Activated CD4-positive, alpha-beta T cell treated with anti-CD3 and anti-CD28 coated beads for 36 hours (primary cell): ENCODE measurements at regions not wholly inside any gene's neighbourhood (a gene's known extent, or its start where the extent isn't known, plus 50 kb on each side); places are given as distances from the start of the nearest gene placed in this dataset.
"Not testable (repeated sequence)": the region's sequence is repeated elsewhere in the genome, so short reads cannot be mapped to it uniquely, and the experiment has no call there.

ENCODE experiments used
- ATAC-seq: fragments of 200-7000 bp; cut with Tn5 transposase; one replicate; pipeline ENCODE4 v1.10.0; 2021; ENCODE audit warnings: mild to moderate bottlenecking, moderate library complexity
- CTCF ChIA-PET: fragments of 350-600 bp; sonication (Branson Sonifier 250); formaldehyde crosslinking; loops from one replicate; lab custom pipeline; 2021; ENCODE audit warnings: antibody characterized with exemption; lab: Charles Lee
- POLR2A ChIA-PET: fragments of 350-600 bp; sonication (Branson Sonifier 250); formaldehyde crosslinking; loops from one replicate; lab custom pipeline; 2021; ENCODE audit warnings: antibody characterized with exemption, inconsistent platforms; lab: Charles Lee
- DNase-seq: peaks from one replicate; pipeline ENCODE4 v3.0.0-alpha.2; 2020
- H3K27ac Mint-ChIP-seq: one replicate; pipeline ENCODE4 v1.8.0; 2021; ENCODE audit warnings: mixed read lengths
- H3K27me3 Mint-ChIP-seq: one replicate; pipeline ENCODE4 v1.8.0; 2021; ENCODE audit warnings: mixed read lengths
- H3K36me3 Mint-ChIP-seq: one replicate; pipeline ENCODE4 v1.8.0; 2021; ENCODE audit warnings: low read depth, mixed read lengths
- H3K4me1 Mint-ChIP-seq: one replicate; pipeline ENCODE4 v1.8.0; 2021; ENCODE audit warnings: mixed read lengths
- H3K4me3 Mint-ChIP-seq: one replicate; pipeline ENCODE4 v1.8.0; 2021; ENCODE audit warnings: mild to moderate bottlenecking, moderate library complexity, mixed read lengths
- H3K9me3 Mint-ChIP-seq: one replicate; pipeline ENCODE4 v1.8.0; 2021; ENCODE audit warnings: low read depth, mixed read lengths
- intact Hi-C, 2 experiments: fragments of 100-400 bp; cut with DNase I in 1 of 2; cut with micrococcal nuclease in 1 of 2; formaldehyde crosslinking; loops; one replicate each; pipeline versions ENCODE4 v1.14.2 to v1.15.1; 2022 to 2024; cut with DNase I, micrococcal nuclease

GRCh38 chr5:34331928-34332454, 289.0 kb upstream of the C1QTNF3 start:
- H3K9me3 Mint-ChIP-seq, CTCF ChIA-PET, DNase-seq, H3K27me3 Mint-ChIP-seq, H3K36me3 Mint-ChIP-seq, intact Hi-C loops, ATAC-seq, H3K4me1 Mint-ChIP-seq, H3K4me3 Mint-ChIP-seq, H3K27ac Mint-ChIP-seq, POLR2A ChIA-PET: not testable (repeated sequence)

- H3K4me1 Mint-ChIP-seq, H3K4me3 Mint-ChIP-seq, DNase-seq, intact Hi-C loops, H3K27ac Mint-ChIP-seq, H3K27me3 Mint-ChIP-seq, ATAC-seq, H3K9me3 Mint-ChIP-seq, CTCF ChIA-PET, H3K36me3 Mint-ChIP-seq, POLR2A ChIA-PET: not testable (repeated sequence)
Measured at GRCh38 chr5:34339408-34340001, 296.5 kb upstream of the C1QTNF3 start.

- POLR2A ChIA-PET, H3K9me3 Mint-ChIP-seq, H3K27me3 Mint-ChIP-seq, H3K4me1 Mint-ChIP-seq, ATAC-seq, CTCF ChIA-PET, DNase-seq, intact Hi-C loops, H3K27ac Mint-ChIP-seq, H3K4me3 Mint-ChIP-seq, H3K36me3 Mint-ChIP-seq: not testable (repeated sequence)
Measured at GRCh38 chr5:34354440-34354839, 301.7 kb upstream of the RAI14 start.

GRCh38 chr5:34371417-34371816, 284.7 kb upstream of the RAI14 start:
- POLR2A ChIA-PET, CTCF ChIA-PET, H3K4me3 Mint-ChIP-seq, H3K27me3 Mint-ChIP-seq, DNase-seq, H3K27ac Mint-ChIP-seq, H3K9me3 Mint-ChIP-seq, H3K36me3 Mint-ChIP-seq, H3K4me1 Mint-ChIP-seq, intact Hi-C loops, ATAC-seq: not testable (repeated sequence)

- POLR2A ChIA-PET, ATAC-seq, H3K4me3 Mint-ChIP-seq, H3K9me3 Mint-ChIP-seq, H3K4me1 Mint-ChIP-seq, DNase-seq, intact Hi-C loops, H3K27ac Mint-ChIP-seq, CTCF ChIA-PET, H3K36me3 Mint-ChIP-seq, H3K27me3 Mint-ChIP-seq: not testable (repeated sequence)
Measured at GRCh38 chr5:34371817-34372216, 284.3 kb upstream of the RAI14 start.

GRCh38 chr5:34372739-34373138, 283.4 kb upstream of the RAI14 start:
- H3K9me3 Mint-ChIP-seq, intact Hi-C loops, H3K27me3 Mint-ChIP-seq, ATAC-seq, H3K27ac Mint-ChIP-seq, H3K4me1 Mint-ChIP-seq, H3K4me3 Mint-ChIP-seq, H3K36me3 Mint-ChIP-seq, DNase-seq, CTCF ChIA-PET, POLR2A ChIA-PET: not testable (repeated sequence)

- H3K4me1 Mint-ChIP-seq, intact Hi-C loops, ATAC-seq, POLR2A ChIA-PET, DNase-seq, H3K36me3 Mint-ChIP-seq, H3K9me3 Mint-ChIP-seq, CTCF ChIA-PET, H3K4me3 Mint-ChIP-seq, H3K27ac Mint-ChIP-seq, H3K27me3 Mint-ChIP-seq: not testable (repeated sequence)
Measured at GRCh38 chr5:34377651-34378050, 278.5 kb upstream of the RAI14 start.

GRCh38 chr5:34378498-34378897, 277.6 kb upstream of the RAI14 start:
- POLR2A ChIA-PET, H3K4me1 Mint-ChIP-seq, DNase-seq, H3K27me3 Mint-ChIP-seq, H3K4me3 Mint-ChIP-seq, intact Hi-C loops, H3K9me3 Mint-ChIP-seq, H3K27ac Mint-ChIP-seq, CTCF ChIA-PET, ATAC-seq, H3K36me3 Mint-ChIP-seq: not testable (repeated sequence)

GRCh38 chr5:34388754-34389153, 267.4 kb upstream of the RAI14 start:
- POLR2A ChIA-PET, H3K27me3 Mint-ChIP-seq, H3K27ac Mint-ChIP-seq, DNase-seq, H3K4me3 Mint-ChIP-seq, H3K4me1 Mint-ChIP-seq, intact Hi-C loops, H3K9me3 Mint-ChIP-seq, CTCF ChIA-PET, H3K36me3 Mint-ChIP-seq, ATAC-seq: not testable (repeated sequence)

- no peaks in the 10 kb centered on the region for H3K4me1 Mint-ChIP-seq
- ATAC-seq (no peak), DNase-seq (no peak)
- H3K27me3 Mint-ChIP-seq: no peaks in the 10 kb centered on the region
- ChIA-PET POLR2A (no interaction called here), CTCF (interaction anchor here (0.7 kb wide), 1 partner anchor 30 kb away, joined by 3 read pairs; no protein-coding TSS in a partner anchor)
- intact Hi-C loops: no loop called here
- H3K4me3 Mint-ChIP-seq: no peak overlapping the region
- H3K9me3 Mint-ChIP-seq: no peaks in the 10 kb centered on the region
- no peak overlapping the region for H3K27ac Mint-ChIP-seq
- no peaks in the 10 kb centered on the region for H3K36me3 Mint-ChIP-seq
Measured at GRCh38 chr5:34409373-34409772, 246.8 kb upstream of the RAI14 start.

GRCh38 chr5:34410411-34411139, 245.6 kb upstream of the RAI14 start:
- Mint-ChIP-seq H3K27me3 (peaks cover 1% of the 10 kb centered on the region), H3K36me3 (no peaks in the 10 kb centered on the region), H3K9me3 (no peaks in the 10 kb centered on the region), H3K4me3 (no peak overlapping the region), H3K4me1 (peaks cover under 1% of the 10 kb centered on the region), H3K27ac (no peak overlapping the region)
- ATAC-seq: no peak
- POLR2A ChIA-PET: no interaction called here
- intact Hi-C loops: no loop called here
- no peak for DNase-seq
- CTCF ChIA-PET: no interaction called here
